Brain microvascular endothelial cell (primary cell): ENCODE measurements at regions not wholly inside any gene's neighbourhood (a gene's known extent, or its start where the extent isn't known, plus 50 kb on each side); places are given as distances from the start of the nearest gene placed in this dataset.

Experiments used
- DNase-seq: peaks from one replicate; pipeline ENCODE4 v3.0.0-alpha.2; 2020
- H3K27ac ChIP-seq: fragments of 250-450 bp; sonication (Bioruptor Pico); 2 replicates; pipeline ENCODE4 v1.5.1; 2020; ENCODE audit warnings: mild to moderate bottlenecking, moderate library complexity
- H3K27me3 ChIP-seq: fragments of 250-450 bp; sonication (Bioruptor Pico); replicated peaks from 2 replicates; pipeline ENCODE4 v1.5.1; 2020; ENCODE audit warnings: mild to moderate bottlenecking
- H3K36me3 ChIP-seq: fragments of 250-450 bp; sonication (Bioruptor Pico); replicated peaks from 2 replicates; pipeline ENCODE4 v1.5.1; 2020; ENCODE audit warnings: mild to moderate bottlenecking
- H3K4me3 ChIP-seq: 2 replicates; pipeline ENCODE4 v1.5.1; 2011; ENCODE audit warnings: low read depth, mild to moderate bottlenecking, control low read depth, low read length, moderate library complexity
- in situ Hi-C: cut with HindIII; loops from 2 replicates; pipeline ENCODE4 v1.10.0; 2017; ENCODE audit warnings: low sequenced_read_pairs, low pct_ligation_motif_present
- TF ChIP-seq, protein P1 (sequence below): IDR thresholded peaks from 2 replicates; pipeline ENCODE4 v1.5.1; 2011; ENCODE audit warnings: low read depth, mild to moderate bottlenecking, moderate library complexity, low read length, control low read depth, inconsistent platforms; ENCODE audit errors: missing control alignments

DNA sequence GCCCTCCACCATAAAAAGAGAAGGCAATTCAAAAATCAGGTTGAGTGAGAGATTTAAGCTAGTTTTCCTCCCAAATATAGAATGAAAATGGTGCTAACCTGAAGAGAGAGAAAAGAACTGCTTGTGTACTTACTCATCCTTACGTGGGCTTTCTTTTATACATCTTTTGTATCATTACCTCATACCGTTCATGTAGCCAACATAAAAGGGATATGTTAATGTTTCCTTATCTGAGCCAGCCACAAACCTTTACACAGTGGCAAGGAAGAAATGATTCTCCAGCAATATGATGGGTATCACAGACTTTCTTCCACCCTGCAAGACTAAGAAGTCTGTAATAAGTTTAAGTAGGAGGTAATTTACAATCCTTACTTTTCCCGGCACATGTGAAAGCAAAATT is 600.8 kb upstream of the ZNF385D start:
- no peak for DNase-seq
- TF ChIP-seq, protein P1, sequence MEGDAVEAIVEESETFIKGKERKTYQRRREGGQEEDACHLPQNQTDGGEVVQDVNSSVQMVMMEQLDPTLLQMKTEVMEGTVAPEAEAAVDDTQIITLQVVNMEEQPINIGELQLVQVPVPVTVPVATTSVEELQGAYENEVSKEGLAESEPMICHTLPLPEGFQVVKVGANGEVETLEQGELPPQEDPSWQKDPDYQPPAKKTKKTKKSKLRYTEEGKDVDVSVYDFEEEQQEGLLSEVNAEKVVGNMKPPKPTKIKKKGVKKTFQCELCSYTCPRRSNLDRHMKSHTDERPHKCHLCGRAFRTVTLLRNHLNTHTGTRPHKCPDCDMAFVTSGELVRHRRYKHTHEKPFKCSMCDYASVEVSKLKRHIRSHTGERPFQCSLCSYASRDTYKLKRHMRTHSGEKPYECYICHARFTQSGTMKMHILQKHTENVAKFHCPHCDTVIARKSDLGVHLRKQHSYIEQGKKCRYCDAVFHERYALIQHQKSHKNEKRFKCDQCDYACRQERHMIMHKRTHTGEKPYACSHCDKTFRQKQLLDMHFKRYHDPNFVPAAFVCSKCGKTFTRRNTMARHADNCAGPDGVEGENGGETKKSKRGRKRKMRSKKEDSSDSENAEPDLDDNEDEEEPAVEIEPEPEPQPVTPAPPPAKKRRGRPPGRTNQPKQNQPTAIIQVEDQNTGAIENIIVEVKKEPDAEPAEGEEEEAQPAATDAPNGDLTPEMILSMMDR: no peak
- in situ Hi-C loops: no loop called here
- Histone ChIP-seq H3K27me3 (no peaks in the 10 kb centered on the region), H3K27ac (no peak overlapping the region), H3K4me3 (no peak overlapping the region), H3K36me3 (no peaks in the 10 kb centered on the region)

DNA sequence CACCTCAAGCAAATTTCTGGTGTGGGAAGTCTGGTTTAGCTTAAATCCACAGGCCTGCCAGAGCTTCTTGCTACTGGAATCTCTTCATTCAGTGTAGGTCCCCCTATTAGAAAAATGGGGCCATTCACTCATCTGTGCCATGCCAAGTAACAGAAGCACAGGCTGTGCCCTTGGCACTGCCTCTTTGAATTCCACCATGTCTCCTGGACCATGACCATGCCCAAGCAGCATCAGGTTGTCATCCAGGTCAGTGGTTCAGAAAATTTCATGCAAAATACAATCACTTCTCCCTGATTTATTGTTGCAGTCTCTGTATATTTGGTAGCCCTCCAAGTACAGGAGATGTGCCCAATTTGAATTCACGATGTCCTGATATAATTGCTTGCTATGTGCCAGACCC is 602.1 kb upstream of the ZNF385D start:
- H3K27me3 ChIP-seq: no peaks in the 10 kb centered on the region
- TF ChIP-seq, protein P1: no peak
- H3K4me3 ChIP-seq: no peak overlapping the region
- no peaks in the 10 kb centered on the region for H3K36me3 ChIP-seq
- H3K27ac ChIP-seq: no peak overlapping the region
- in situ Hi-C loops: no loop called here
- DNase-seq: no peak

DNA sequence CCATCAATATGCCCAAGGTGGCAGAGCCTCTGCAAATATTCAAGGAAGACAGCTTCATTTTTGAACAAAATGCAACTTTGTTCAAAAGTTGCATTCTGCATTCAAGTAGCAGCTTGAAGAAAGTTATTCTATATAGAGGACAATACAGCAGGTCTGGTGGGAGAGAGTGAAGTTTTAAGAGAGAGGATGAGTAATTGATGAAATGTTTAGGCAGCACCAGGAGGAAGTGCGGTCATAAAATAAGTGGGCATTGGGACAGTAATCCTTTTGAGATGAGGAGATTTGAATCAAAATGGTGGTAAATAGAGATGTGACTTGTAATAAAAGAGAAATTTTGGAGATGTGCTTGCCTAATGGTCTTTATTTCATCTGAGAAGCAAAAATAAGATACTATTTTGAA is 607.3 kb upstream of the ZNF385D start:
- in situ Hi-C loops: no loop called here

DNA sequence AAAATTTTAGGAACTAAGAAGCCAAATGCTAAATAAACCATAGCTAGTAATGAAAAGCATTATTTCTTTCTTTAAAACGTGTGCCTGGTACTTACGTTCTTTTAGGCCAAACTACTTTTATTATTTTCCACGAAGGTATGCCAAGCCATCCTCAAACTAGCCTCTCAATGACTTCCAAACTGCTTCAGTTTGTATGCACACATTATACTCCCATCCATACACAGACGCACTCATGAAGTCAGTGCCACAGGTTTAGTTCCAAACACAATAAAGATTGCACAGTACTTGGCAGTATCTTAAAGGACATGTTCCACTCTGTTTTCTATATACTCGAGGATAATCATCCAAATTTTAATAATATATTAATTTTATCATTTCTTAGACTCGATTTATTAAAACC is 609.2 kb upstream of the ZNF385D start:
- Histone ChIP-seq H3K27ac (no peak overlapping the region), H3K4me3 (no peak overlapping the region), H3K36me3 (no peaks in the 10 kb centered on the region), H3K27me3 (no peaks in the 10 kb centered on the region)
- in situ Hi-C loops: no loop called here
- no peak for DNase-seq
- TF ChIP-seq, protein P1: no peak

More for the DNA sequence above, 607.3 kb upstream of the ZNF385D start:
- H3K27ac ChIP-seq: no peak overlapping the region
- H3K36me3 ChIP-seq: no peaks in the 10 kb centered on the region
- H3K4me3 ChIP-seq: no peak overlapping the region
- no peaks in the 10 kb centered on the region for H3K27me3 ChIP-seq
- DNase-seq: no peak
- TF ChIP-seq, protein P1: no peak

DNA sequence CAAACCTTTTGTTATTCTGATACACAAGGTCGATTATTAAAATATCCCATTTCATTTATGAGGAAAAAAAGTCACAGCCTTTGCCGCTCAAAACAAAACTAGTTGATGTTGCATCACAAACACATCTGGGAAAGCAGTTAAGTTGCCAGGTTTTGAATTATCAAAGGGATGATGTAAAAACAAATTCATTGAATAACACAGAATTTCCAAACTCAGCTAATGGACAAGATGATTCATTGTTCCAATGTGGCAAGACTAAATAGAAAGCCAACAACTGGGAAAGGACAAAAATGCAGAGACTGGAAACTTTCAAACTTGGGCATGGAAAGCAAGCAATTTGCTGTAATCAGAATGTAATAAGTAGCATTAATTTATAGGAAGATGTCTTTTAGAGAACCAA is 610.0 kb upstream of the ZNF385D start:
- Histone ChIP-seq H3K27me3 (no peaks in the 10 kb centered on the region), H3K27ac (no peak overlapping the region), H3K36me3 (no peaks in the 10 kb centered on the region), H3K4me3 (no peak overlapping the region)
- in situ Hi-C loops: no loop called here
- DNase-seq: no peak
- TF ChIP-seq, protein P1: no peak

DNA sequence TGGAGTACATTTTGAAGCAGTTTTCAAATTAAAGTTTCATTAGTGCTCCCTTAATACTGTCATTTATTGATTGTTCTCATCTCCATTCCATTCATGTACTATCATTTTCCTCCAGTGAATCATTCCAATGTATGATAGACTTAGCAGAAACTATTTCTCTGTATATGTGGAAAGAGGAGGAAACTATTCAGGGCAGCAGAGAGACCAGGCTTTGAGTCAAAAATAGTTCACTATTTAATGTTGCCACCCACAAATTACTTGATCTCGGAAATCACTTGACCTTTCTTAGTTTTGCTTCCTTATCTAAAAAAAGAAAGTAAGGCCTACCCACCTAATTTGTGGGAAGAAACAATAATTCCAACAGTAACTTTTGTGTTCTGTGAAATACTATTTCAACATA is 610.5 kb upstream of the ZNF385D start:
- no peak for DNase-seq
- TF ChIP-seq, protein P1: no peak
- Histone ChIP-seq H3K27ac (no peak overlapping the region), H3K36me3 (no peaks in the 10 kb centered on the region), H3K4me3 (no peak overlapping the region), H3K27me3 (no peaks in the 10 kb centered on the region)
- in situ Hi-C loops: no loop called here
